ENCODE measurements at regions not wholly inside any gene's neighbourhood (a gene's known extent, or its start where the extent isn't known, plus 50 kb on each side); places are given as distances from the start of the nearest gene placed in this dataset.

DNA sequence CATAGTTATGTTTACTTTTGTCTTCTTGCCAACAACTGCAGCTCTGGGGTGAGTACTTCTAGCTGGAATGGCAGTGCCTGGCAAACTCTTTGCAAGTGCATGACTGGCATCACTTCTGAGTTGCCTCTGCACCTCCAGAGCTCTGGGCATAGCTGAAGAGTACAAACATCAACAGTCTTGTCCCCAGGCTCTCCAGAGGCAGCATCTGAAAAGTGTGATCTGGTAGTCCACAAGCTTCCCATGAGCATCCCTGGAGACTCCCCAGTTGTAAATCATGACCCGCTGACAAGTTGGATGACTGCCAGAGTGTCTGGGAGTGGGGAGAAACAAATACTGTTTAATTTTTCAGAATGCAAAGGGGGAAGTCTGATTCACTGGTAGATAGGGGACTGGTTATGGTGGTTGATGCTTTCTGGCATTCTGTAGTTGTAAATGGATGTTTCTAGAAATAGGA is 138.9 kb upstream of the CDK13 start:
- TF ChIP-seq, protein P1, sequence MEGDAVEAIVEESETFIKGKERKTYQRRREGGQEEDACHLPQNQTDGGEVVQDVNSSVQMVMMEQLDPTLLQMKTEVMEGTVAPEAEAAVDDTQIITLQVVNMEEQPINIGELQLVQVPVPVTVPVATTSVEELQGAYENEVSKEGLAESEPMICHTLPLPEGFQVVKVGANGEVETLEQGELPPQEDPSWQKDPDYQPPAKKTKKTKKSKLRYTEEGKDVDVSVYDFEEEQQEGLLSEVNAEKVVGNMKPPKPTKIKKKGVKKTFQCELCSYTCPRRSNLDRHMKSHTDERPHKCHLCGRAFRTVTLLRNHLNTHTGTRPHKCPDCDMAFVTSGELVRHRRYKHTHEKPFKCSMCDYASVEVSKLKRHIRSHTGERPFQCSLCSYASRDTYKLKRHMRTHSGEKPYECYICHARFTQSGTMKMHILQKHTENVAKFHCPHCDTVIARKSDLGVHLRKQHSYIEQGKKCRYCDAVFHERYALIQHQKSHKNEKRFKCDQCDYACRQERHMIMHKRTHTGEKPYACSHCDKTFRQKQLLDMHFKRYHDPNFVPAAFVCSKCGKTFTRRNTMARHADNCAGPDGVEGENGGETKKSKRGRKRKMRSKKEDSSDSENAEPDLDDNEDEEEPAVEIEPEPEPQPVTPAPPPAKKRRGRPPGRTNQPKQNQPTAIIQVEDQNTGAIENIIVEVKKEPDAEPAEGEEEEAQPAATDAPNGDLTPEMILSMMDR (IDR thresholded peaks at IDR 0.05; ENCODE audit: low read length), result no peak
- TF ChIP-seq EZH2 (IDR thresholded peaks at IDR 0.05; ENCODE audit: borderline replicate concordance, low read length), result no peak

Data from OCI-LY1 (cell line).